Right renal pelvis (tissue), 4 donors: ENCODE measurements at regions not wholly inside any gene's neighbourhood (a gene's known extent, or its start where the extent isn't known, plus 50 kb on each side); places are given as distances from the start of the nearest gene placed in this dataset.
"Not testable (repeated sequence)": the region's sequence is repeated elsewhere in the genome, so short reads cannot be mapped to it uniquely, and the experiment has no call there.

ENCODE experiments used
- DNase-seq, 4 donors: peaks; one replicate each; pipeline ENCODE4 v3.0.0-alpha.2; 2013; ENCODE audit warnings: low read depth in 4 of 4, low spot score in 3 of 4, missing footprints in 1 of 4

- DNase-seq, result no peak
These were observed 576.8 kb upstream of the SMIM31 start for GRCh38 chr4:164177153-164177552.

- DNase-seq, result no peak
These were observed 576.2 kb upstream of the SMIM31 start for GRCh38 chr4:164177753-164178152.

- DNase-seq, result no peak
These were observed 565.7 kb upstream of the SMIM31 start for GRCh38 chr4:164188236-164188635.

GRCh38 chr4:164192844-164193243 lies 561.1 kb upstream of the SMIM31 start:
- no peak for DNase-seq

- DNase-seq, result no peak
These were observed 560.3 kb upstream of the SMIM31 start for GRCh38 chr4:164193676-164194075.

GRCh38 chr4:164197556-164197955 lies 556.4 kb upstream of the SMIM31 start:
- DNase-seq, result no peak

GRCh38 chr4:164203476-164203875 lies 550.5 kb upstream of the SMIM31 start:
- no peak for DNase-seq

- no peak for DNase-seq
These were observed 549.5 kb upstream of the SMIM31 start for GRCh38 chr4:164204434-164204833.

- DNase-seq, result no peak
These were observed 546.5 kb upstream of the SMIM31 start for GRCh38 chr4:164207460-164207859.

GRCh38 chr4:164210377-164210776 lies 543.6 kb upstream of the SMIM31 start:
- DNase-seq, result no peak

- no peak for DNase-seq
These were observed 541.8 kb upstream of the SMIM31 start for GRCh38 chr4:164212134-164212533.

GRCh38 chr4:164212714-164213113 lies 541.2 kb upstream of the SMIM31 start:
- DNase-seq, result no peak

- DNase-seq, result no peak
These were observed 538.7 kb upstream of the SMIM31 start for GRCh38 chr4:164215113-164215741.

- DNase-seq, result no peak
These were observed 532.3 kb upstream of the SMIM31 start for GRCh38 chr4:164221631-164222030.

GRCh38 chr4:164224871-164225270 lies 529.1 kb upstream of the SMIM31 start:
- no peak for DNase-seq

GRCh38 chr4:164229255-164229654 lies 524.7 kb upstream of the SMIM31 start:
- no peak for DNase-seq

- no peak for DNase-seq
These were observed 514.5 kb upstream of the SMIM31 start for GRCh38 chr4:164239433-164239832.

GRCh38 chr4:164239976-164240375 lies 514.0 kb upstream of the SMIM31 start:
- DNase-seq, result no peak

GRCh38 chr4:164251257-164251656 lies 502.7 kb upstream of the SMIM31 start:
- no peak for DNase-seq

GRCh38 chr4:164252286-164252685 lies 501.6 kb upstream of the SMIM31 start:
- DNase-seq, result no peak

- no peak for DNase-seq
These were observed 492.1 kb upstream of the SMIM31 start for GRCh38 chr4:164261831-164262230.

- DNase-seq, result not testable (repeated sequence)
These were observed 491.4 kb upstream of the SMIM31 start for GRCh38 chr4:164262508-164262907.

- not testable (repeated sequence) for DNase-seq
These were observed 476.5 kb upstream of the SMIM31 start for GRCh38 chr4:164277414-164277813.
